GM23338 (cell line): ENCODE measurements at regions not wholly inside any gene's neighbourhood (a gene's known extent, or its start where the extent isn't known, plus 50 kb on each side); places are given as distances from the start of the nearest gene placed in this dataset.

Experiments used
- ATAC-seq: fragments of 200-7000 bp; cut with Tn5 transposase; 3 replicates; pipeline ENCODE4 v1.9.1; 2020
- DNase-seq: peaks from one replicate; pipeline ENCODE4 v3.0.0-alpha.2; 2015; ENCODE audit warnings: low spot score
- H2AFZ ChIP-seq: fragments of 200-600 bp; sonication (generic); 2 replicates; pipeline ENCODE4 v1.8.0; 2016; ENCODE audit warnings: antibody characterized with exemption, mild to moderate bottlenecking, moderate library complexity
- H3F3A ChIP-seq: fragments of 200-600 bp; sonication (generic); replicated peaks from 2 replicates; pipeline ENCODE4 v1.8.0; 2017; ENCODE audit warnings: antibody characterized with exemption, mixed run types, low read depth
- H3K27ac ChIP-seq: fragments of 200-600 bp; sonication (generic); 2 replicates; pipeline ENCODE4 v1.6.1; 2016; ENCODE audit warnings: low read depth
- H3K27me3 ChIP-seq: fragments of 200-600 bp; sonication (generic); 2 replicates; pipeline ENCODE4 v1.8.0; 2016; ENCODE audit warnings: mild to moderate bottlenecking, mixed run types, moderate library complexity; ENCODE audit not compliant: insufficient read depth
- H3K36me3 ChIP-seq: fragments of 200-600 bp; sonication (generic); 2 replicates; pipeline ENCODE4 v1.8.0; 2016; ENCODE audit warnings: mild to moderate bottlenecking; ENCODE audit not compliant: insufficient read depth
- H3K4me1 ChIP-seq: fragments of 200-600 bp; sonication (generic); 2 replicates; pipeline ENCODE4 v1.8.0; 2016; ENCODE audit warnings: mild to moderate bottlenecking, moderate library complexity; ENCODE audit not compliant: insufficient read depth
- H3K4me2 ChIP-seq: fragments of 200-600 bp; sonication (generic); 2 replicates; pipeline ENCODE4 v1.7.1; 2017; ENCODE audit warnings: mixed run types
- H3K4me3 ChIP-seq: fragments of 200-600 bp; sonication (generic); 2 replicates; pipeline ENCODE4 v1.6.1; 2016; ENCODE audit warnings: mixed run types
- H3K79me2 ChIP-seq: fragments of 200-600 bp; sonication (generic); replicated peaks from 2 replicates; pipeline ENCODE4 v1.8.0; 2017; ENCODE audit warnings: mild to moderate bottlenecking; ENCODE audit not compliant: insufficient read depth
- H3K9me2 ChIP-seq: fragments of 200-600 bp; sonication (generic); 2 replicates; pipeline ENCODE4 v1.8.0; 2017; ENCODE audit not compliant: insufficient read depth
- H4K20me1 ChIP-seq: fragments of 200-600 bp; sonication (generic); replicated peaks from 2 replicates; pipeline ENCODE4 v1.8.0; 2017; ENCODE audit warnings: mild to moderate bottlenecking; ENCODE audit not compliant: insufficient read depth
- H3K27ac Mint-ChIP-seq: 2 replicates; pipeline ENCODE4 v1.8.0; 2020; ENCODE audit warnings: inconsistent platforms, mild to moderate bottlenecking, moderate library complexity, mixed read lengths
- H3K27me3 Mint-ChIP-seq: 3 replicates; pipeline ENCODE4 v1.8.0; 2022; ENCODE audit warnings: low read depth, mild to moderate bottlenecking, moderate library complexity, mixed read lengths, inconsistent platforms; ENCODE audit not compliant: insufficient read depth, poor library complexity
- H3K36me3 Mint-ChIP-seq: 3 replicates; pipeline ENCODE4 v1.8.0; 2021; ENCODE audit warnings: low read depth, mild to moderate bottlenecking, inconsistent platforms, moderate library complexity, mixed read lengths
- H3K4me1 Mint-ChIP-seq: 3 replicates; pipeline ENCODE4 v1.8.0; 2020; ENCODE audit warnings: mild to moderate bottlenecking, inconsistent platforms, mixed read lengths
- H3K4me3 Mint-ChIP-seq: 3 replicates; pipeline ENCODE4 v1.8.0; 2021; ENCODE audit warnings: moderate library complexity, mild to moderate bottlenecking, inconsistent platforms, mixed read lengths
- H3K9me3 Mint-ChIP-seq: 3 replicates; pipeline ENCODE4 v1.8.0; 2020; ENCODE audit warnings: moderate library complexity, mild to moderate bottlenecking, inconsistent platforms, mixed read lengths
- CREB1 ChIP-seq: fragments of 250-450 bp; sonication (Bioruptor Pico); IDR thresholded peaks from 2 replicates; pipeline ENCODE4 v1.5.0; 2020; ENCODE audit warnings: low read depth, mild to moderate bottlenecking, moderate library complexity
- EZH2 ChIP-seq: fragments of 200-600 bp; sonication (generic); IDR thresholded peaks from one replicate; pipeline ENCODE4 v1.8.0; 2017; ENCODE audit warnings: antibody characterized with exemption, mild to moderate bottlenecking, low read depth; ENCODE audit not compliant: unreplicated experiment
- EZH2phosphoT487 ChIP-seq: fragments of 200-600 bp; sonication (generic); IDR thresholded peaks from one replicate; pipeline ENCODE4 v1.8.1; 2018; ENCODE audit warnings: antibody characterized with exemption; ENCODE audit not compliant: unreplicated experiment
- JUNB ChIP-seq: IDR thresholded peaks from one replicate; pipeline ENCODE4 v1.6.1; 2016; ENCODE audit warnings: antibody characterized with exemption; ENCODE audit not compliant: unreplicated experiment
- NANOG ChIP-seq: IDR thresholded peaks from 2 replicates; pipeline ENCODE4 v1.6.1; 2016; ENCODE audit warnings: antibody characterized with exemption, borderline replicate concordance
- POLR2AphosphoS5 ChIP-seq: IDR thresholded peaks from 2 replicates; pipeline ENCODE4 v1.6.1; 2016; ENCODE audit warnings: antibody characterized with exemption, low read depth
- STAT1 ChIP-seq: IDR thresholded peaks from one replicate; pipeline ENCODE4 v1.6.1; 2016; ENCODE audit warnings: antibody characterized with exemption; ENCODE audit not compliant: unreplicated experiment
- ZNF114 ChIP-seq: fragments of 250-450 bp; sonication (Bioruptor Pico); IDR thresholded peaks from 2 replicates; pipeline ENCODE4 v1.5.0; 2020; ENCODE audit warnings: mild to moderate bottlenecking, moderate library complexity
- ZNF331 ChIP-seq: fragments of 250-450 bp; sonication (Bioruptor Pico); IDR thresholded peaks from 2 replicates; pipeline ENCODE4 v1.5.0; 2020; ENCODE audit warnings: low read depth, mild to moderate bottlenecking, moderate library complexity
- TF ChIP-seq, protein P1 (sequence below): IDR thresholded peaks from 2 replicates; pipeline ENCODE4 v1.6.1; 2016; ENCODE audit warnings: antibody characterized with exemption
- TF ChIP-seq, protein P2 (sequence below): IDR thresholded peaks from one replicate; pipeline ENCODE4 v1.6.1; 2018; ENCODE audit warnings: antibody characterized with exemption; ENCODE audit not compliant: unreplicated experiment
- TF ChIP-seq, protein P3 (sequence below): fragments of 250-450 bp; sonication (Bioruptor Pico); IDR thresholded peaks from 2 replicates; pipeline ENCODE4 v1.5.0; 2020; ENCODE audit warnings: mild to moderate bottlenecking, moderate library complexity
- TF ChIP-seq, protein P4 (sequence below), 2 experiments: fragments of 200-600 bp in 1 of 2; sonication (generic) in 1 of 2; conservative IDR thresholded peaks; 2 replicates each; pipeline versions ENCODE4 v1.5.1 to v1.6.1; 2016 to 2017; ENCODE audit warnings: antibody characterized with exemption in 2 of 2, low read depth in 2 of 2, mild to moderate bottlenecking in 2 of 2, moderate library complexity in 1 of 2

DNA sequence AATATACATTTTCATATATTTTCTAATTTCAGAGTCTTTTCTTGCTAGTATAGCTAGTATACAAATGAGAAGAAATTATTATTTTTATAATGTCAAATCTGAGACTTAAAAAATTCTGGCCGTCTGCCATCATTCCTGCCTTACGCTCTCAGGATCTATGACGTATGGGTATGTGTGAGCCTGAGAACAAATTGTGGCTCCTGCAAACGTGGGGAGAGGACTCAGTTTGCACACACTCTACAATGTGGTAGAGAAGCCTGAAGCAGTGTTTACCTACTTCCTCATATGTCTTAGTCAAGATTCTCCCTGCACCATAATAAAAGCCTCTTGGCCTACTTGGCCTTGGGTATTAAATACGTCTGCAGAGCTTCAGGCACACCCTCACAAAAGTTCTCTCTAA, 825.4 kb downstream of the SEMA5A start:
- Histone ChIP-seq H3K9me2 (0 out of 2 replicates have a peak, but pooled peaks cover 4% of the 10 kb centered on the region), H3K27ac (no peak overlapping the region), H2AFZ (no peak overlapping the region), H3K36me3 (no peaks in the 10 kb centered on the region), H3K79me2 (no peaks in the 10 kb centered on the region), H3K4me2 (no peak overlapping the region), H4K20me1 (no peaks in the 10 kb centered on the region), H3K4me3 (no peak overlapping the region), H3K27me3 (no peaks in the 10 kb centered on the region), H3K4me1 (no peaks in the 10 kb centered on the region), H3F3A (no peaks in the 10 kb centered on the region)
- Mint-ChIP-seq H3K27ac (no peak overlapping the region), H3K4me1 (no peaks in the 10 kb centered on the region), H3K9me3 (no peaks in the 10 kb centered on the region), H3K4me3 (no peak overlapping the region), H3K36me3 (no peaks in the 10 kb centered on the region), H3K27me3 (no peaks in the 10 kb centered on the region)
- TF ChIP-seq, protein P1, sequence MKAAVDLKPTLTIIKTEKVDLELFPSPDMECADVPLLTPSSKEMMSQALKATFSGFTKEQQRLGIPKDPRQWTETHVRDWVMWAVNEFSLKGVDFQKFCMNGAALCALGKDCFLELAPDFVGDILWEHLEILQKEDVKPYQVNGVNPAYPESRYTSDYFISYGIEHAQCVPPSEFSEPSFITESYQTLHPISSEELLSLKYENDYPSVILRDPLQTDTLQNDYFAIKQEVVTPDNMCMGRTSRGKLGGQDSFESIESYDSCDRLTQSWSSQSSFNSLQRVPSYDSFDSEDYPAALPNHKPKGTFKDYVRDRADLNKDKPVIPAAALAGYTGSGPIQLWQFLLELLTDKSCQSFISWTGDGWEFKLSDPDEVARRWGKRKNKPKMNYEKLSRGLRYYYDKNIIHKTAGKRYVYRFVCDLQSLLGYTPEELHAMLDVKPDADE, result no peak
- TF ChIP-seq EZH2phosphoT487 (no peak), JUNB (no peak), POLR2AphosphoS5 (no peak), ZNF331 (CRISPR knock-in tag) (no peak), EZH2 (no peak), ZNF114 (CRISPR knock-in tag) (no peak), CREB1 (CRISPR knock-in tag) (no peak), STAT1 (no peak), NANOG (no peak)
- TF ChIP-seq, protein P2, sequence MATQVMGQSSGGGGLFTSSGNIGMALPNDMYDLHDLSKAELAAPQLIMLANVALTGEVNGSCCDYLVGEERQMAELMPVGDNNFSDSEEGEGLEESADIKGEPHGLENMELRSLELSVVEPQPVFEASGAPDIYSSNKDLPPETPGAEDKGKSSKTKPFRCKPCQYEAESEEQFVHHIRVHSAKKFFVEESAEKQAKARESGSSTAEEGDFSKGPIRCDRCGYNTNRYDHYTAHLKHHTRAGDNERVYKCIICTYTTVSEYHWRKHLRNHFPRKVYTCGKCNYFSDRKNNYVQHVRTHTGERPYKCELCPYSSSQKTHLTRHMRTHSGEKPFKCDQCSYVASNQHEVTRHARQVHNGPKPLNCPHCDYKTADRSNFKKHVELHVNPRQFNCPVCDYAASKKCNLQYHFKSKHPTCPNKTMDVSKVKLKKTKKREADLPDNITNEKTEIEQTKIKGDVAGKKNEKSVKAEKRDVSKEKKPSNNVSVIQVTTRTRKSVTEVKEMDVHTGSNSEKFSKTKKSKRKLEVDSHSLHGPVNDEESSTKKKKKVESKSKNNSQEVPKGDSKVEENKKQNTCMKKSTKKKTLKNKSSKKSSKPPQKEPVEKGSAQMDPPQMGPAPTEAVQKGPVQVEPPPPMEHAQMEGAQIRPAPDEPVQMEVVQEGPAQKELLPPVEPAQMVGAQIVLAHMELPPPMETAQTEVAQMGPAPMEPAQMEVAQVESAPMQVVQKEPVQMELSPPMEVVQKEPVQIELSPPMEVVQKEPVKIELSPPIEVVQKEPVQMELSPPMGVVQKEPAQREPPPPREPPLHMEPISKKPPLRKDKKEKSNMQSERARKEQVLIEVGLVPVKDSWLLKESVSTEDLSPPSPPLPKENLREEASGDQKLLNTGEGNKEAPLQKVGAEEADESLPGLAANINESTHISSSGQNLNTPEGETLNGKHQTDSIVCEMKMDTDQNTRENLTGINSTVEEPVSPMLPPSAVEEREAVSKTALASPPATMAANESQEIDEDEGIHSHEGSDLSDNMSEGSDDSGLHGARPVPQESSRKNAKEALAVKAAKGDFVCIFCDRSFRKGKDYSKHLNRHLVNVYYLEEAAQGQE, result no peak
- TF ChIP-seq, protein P3, sequence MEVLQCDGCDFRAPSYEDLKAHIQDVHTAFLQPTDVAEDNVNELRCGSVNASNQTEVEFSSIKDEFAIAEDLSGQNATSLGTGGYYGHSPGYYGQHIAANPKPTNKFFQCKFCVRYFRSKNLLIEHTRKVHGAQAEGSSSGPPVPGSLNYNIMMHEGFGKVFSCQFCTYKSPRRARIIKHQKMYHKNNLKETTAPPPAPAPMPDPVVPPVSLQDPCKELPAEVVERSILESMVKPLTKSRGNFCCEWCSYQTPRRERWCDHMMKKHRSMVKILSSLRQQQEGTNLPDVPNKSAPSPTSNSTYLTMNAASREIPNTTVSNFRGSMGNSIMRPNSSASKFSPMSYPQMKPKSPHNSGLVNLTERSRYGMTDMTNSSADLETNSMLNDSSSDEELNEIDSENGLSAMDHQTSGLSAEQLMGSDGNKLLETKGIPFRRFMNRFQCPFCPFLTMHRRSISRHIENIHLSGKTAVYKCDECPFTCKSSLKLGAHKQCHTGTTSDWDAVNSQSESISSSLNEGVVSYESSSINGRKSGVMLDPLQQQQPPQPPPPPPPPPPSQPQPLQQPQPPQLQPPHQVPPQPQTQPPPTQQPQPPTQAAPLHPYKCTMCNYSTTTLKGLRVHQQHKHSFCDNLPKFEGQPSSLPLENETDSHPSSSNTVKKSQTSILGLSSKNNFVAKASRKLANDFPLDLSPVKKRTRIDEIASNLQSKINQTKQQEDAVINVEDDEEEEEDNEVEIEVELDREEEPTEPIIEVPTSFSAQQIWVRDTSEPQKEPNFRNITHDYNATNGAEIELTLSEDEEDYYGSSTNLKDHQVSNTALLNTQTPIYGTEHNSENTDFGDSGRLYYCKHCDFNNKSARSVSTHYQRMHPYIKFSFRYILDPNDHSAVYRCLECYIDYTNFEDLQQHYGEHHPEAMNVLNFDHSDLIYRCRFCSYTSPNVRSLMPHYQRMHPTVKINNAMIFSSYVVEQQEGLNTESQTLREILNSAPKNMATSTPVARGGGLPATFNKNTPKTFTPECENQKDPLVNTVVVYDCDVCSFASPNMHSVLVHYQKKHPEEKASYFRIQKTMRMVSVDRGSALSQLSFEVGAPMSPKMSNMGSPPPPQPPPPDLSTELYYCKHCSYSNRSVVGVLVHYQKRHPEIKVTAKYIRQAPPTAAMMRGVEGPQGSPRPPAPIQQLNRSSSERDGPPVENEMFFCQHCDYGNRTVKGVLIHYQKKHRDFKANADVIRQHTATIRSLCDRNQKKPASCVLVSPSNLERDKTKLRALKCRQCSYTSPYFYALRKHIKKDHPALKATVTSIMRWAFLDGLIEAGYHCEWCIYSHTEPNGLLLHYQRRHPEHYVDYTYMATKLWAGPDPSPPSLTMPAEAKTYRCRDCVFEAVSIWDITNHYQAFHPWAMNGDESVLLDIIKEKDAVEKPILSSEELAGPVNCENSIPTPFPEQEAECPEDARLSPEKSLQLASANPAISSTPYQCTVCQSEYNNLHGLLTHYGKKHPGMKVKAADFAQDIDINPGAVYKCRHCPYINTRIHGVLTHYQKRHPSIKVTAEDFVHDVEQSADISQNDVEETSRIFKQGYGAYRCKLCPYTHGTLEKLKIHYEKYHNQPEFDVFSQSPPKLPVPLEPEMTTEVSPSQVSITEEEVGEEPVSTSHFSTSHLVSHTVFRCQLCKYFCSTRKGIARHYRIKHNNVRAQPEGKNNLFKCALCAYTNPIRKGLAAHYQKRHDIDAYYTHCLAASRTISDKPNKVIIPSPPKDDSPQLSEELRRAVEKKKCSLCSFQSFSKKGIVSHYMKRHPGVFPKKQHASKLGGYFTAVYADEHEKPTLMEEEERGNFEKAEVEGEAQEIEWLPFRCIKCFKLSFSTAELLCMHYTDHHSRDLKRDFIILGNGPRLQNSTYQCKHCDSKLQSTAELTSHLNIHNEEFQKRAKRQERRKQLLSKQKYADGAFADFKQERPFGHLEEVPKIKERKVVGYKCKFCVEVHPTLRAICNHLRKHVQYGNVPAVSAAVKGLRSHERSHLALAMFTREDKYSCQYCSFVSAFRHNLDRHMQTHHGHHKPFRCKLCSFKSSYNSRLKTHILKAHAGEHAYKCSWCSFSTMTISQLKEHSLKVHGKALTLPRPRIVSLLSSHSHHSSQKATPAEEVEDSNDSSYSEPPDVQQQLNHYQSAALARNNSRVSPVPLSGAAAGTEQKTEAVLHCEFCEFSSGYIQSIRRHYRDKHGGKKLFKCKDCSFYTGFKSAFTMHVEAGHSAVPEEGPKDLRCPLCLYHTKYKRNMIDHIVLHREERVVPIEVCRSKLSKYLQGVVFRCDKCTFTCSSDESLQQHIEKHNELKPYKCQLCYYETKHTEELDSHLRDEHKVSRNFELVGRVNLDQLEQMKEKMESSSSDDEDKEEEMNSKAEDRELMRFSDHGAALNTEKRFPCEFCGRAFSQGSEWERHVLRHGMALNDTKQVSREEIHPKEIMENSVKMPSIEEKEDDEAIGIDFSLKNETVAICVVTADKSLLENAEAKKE (CRISPR knock-in tag), result no peak
- TF ChIP-seq, protein P4, sequence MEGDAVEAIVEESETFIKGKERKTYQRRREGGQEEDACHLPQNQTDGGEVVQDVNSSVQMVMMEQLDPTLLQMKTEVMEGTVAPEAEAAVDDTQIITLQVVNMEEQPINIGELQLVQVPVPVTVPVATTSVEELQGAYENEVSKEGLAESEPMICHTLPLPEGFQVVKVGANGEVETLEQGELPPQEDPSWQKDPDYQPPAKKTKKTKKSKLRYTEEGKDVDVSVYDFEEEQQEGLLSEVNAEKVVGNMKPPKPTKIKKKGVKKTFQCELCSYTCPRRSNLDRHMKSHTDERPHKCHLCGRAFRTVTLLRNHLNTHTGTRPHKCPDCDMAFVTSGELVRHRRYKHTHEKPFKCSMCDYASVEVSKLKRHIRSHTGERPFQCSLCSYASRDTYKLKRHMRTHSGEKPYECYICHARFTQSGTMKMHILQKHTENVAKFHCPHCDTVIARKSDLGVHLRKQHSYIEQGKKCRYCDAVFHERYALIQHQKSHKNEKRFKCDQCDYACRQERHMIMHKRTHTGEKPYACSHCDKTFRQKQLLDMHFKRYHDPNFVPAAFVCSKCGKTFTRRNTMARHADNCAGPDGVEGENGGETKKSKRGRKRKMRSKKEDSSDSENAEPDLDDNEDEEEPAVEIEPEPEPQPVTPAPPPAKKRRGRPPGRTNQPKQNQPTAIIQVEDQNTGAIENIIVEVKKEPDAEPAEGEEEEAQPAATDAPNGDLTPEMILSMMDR (conservative IDR thresholded peaks at IDR 0.05; ENCODE audit: low read depth in 2 of 2), result no peak
- ATAC-seq, result no peak
- no peak for DNase-seq
